ENCODE measurements at regions not wholly inside any gene's neighbourhood (a gene's known extent, or its start where the extent isn't known, plus 50 kb on each side); places are given as distances from the start of the nearest gene placed in this dataset.

GRCh38 chr4:30281986-30282385 lies 438.2 kb upstream of the PCDH7 start:
- no peaks in the 10 kb centered on the region for H3K27me3 ChIP-seq (ENCODE audit: control insufficient read depth, insufficient read depth, low read length)
- DNase-seq (ENCODE audit: low read depth): no peak
- H3K4me3 ChIP-seq (ENCODE audit: low read depth, low read length): no peak overlapping the region
- H3K36me3 ChIP-seq (ENCODE audit: control insufficient read depth, insufficient read depth, low read length): no peaks in the 10 kb centered on the region
- TF ChIP-seq CTCF (IDR thresholded peaks at IDR 0.05; ENCODE audit: insufficient read depth, low read length, poor library complexity, severe bottlenecking): no peak

- no peak for DNase-seq (ENCODE audit: low read depth)
- H3K36me3 ChIP-seq (ENCODE audit: control insufficient read depth, insufficient read depth, low read length): no peaks in the 10 kb centered on the region
- TF ChIP-seq CTCF (IDR thresholded peaks at IDR 0.05; ENCODE audit: insufficient read depth, low read length, poor library complexity, severe bottlenecking): no peak
- no peaks in the 10 kb centered on the region for H3K27me3 ChIP-seq (ENCODE audit: control insufficient read depth, insufficient read depth, low read length)
- H3K4me3 ChIP-seq (ENCODE audit: low read depth, low read length): no peak overlapping the region
These were observed 436.8 kb upstream of the PCDH7 start for GRCh38 chr4:30283336-30283735.

DNA sequence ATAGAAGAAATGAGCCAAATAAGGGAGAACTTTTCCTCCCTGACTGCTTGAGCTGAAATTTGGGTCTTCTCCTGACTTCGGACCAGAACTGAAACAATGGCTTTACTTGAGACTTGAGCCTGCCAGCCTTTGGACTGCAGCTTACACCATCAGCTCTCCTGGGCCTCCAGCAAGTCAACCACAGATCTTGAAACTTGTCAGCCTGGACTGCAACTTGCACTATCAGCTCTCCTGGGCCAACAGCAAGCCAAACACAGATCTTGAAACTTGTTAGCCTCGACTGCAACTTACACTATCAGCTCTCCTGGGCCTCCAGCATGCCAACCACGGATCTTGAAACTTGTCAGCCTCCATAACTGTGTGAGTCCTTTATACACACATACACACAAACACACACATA lies 425.9 kb upstream of the PCDH7 start:
- Histone ChIP-seq H3K36me3 (ENCODE audit: control insufficient read depth, insufficient read depth, low read length) (no peaks in the 10 kb centered on the region), H3K4me3 (ENCODE audit: low read depth, low read length) (no peak overlapping the region), H3K27me3 (ENCODE audit: control insufficient read depth, insufficient read depth, low read length) (no peaks in the 10 kb centered on the region)
- no peak for TF ChIP-seq CTCF (IDR thresholded peaks at IDR 0.05; ENCODE audit: insufficient read depth, low read length, poor library complexity, severe bottlenecking)
- no peak for DNase-seq (ENCODE audit: low read depth)

- TF ChIP-seq CTCF (IDR thresholded peaks at IDR 0.05; ENCODE audit: insufficient read depth, low read length, poor library complexity, severe bottlenecking): no peak
- no peaks in the 10 kb centered on the region for H3K27me3 ChIP-seq (ENCODE audit: control insufficient read depth, insufficient read depth, low read length)
- no peaks in the 10 kb centered on the region for H3K36me3 ChIP-seq (ENCODE audit: control insufficient read depth, insufficient read depth, low read length)
- H3K4me3 ChIP-seq (ENCODE audit: low read depth, low read length): no peak overlapping the region
- DNase-seq (ENCODE audit: low read depth): no peak
These were observed 424.5 kb upstream of the PCDH7 start for GRCh38 chr4:30295652-30296051.

DNA sequence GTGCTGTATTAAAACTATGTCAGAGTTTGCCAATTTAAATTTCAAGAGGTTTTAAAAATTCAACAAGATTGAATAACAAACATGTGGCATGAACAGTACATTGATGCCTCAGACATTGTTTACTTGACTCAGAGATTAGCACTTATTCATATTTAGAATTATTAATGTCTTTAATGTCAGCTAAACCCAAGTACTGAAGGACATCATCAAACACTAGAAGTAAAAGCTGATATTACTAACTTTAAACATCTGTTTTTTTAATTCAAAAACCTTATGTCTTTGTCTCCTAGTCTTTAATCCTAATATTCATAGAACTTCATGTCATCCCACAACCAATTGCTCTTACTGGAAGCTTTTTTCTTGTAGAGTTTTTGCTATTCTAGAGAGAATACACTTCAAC lies 406.2 kb upstream of the PCDH7 start:
- Histone ChIP-seq H3K36me3 (ENCODE audit: control insufficient read depth, insufficient read depth, low read length) (no peaks in the 10 kb centered on the region), H3K27me3 (ENCODE audit: control insufficient read depth, insufficient read depth, low read length) (no peaks in the 10 kb centered on the region), H3K4me3 (ENCODE audit: low read depth, low read length) (no peak overlapping the region)
- DNase-seq (ENCODE audit: low read depth): no peak
- TF ChIP-seq CTCF (IDR thresholded peaks at IDR 0.05; ENCODE audit: insufficient read depth, low read length, poor library complexity, severe bottlenecking): no peak

- Histone ChIP-seq H3K27me3 (ENCODE audit: control insufficient read depth, insufficient read depth, low read length) (no peaks in the 10 kb centered on the region), H3K36me3 (ENCODE audit: control insufficient read depth, insufficient read depth, low read length) (no peaks in the 10 kb centered on the region), H3K4me3 (ENCODE audit: low read depth, low read length) (no peak overlapping the region)
- TF ChIP-seq CTCF (IDR thresholded peaks at IDR 0.05; ENCODE audit: insufficient read depth, low read length, poor library complexity, severe bottlenecking): no peak
- DNase-seq (ENCODE audit: low read depth): no peak
These were observed 389.1 kb upstream of the PCDH7 start for GRCh38 chr4:30330894-30331652.
